ENCODE measurements at regions not wholly inside any gene's neighbourhood (a gene's known extent, or its start where the extent isn't known, plus 50 kb on each side); places are given as distances from the start of the nearest gene placed in this dataset.

DNA sequence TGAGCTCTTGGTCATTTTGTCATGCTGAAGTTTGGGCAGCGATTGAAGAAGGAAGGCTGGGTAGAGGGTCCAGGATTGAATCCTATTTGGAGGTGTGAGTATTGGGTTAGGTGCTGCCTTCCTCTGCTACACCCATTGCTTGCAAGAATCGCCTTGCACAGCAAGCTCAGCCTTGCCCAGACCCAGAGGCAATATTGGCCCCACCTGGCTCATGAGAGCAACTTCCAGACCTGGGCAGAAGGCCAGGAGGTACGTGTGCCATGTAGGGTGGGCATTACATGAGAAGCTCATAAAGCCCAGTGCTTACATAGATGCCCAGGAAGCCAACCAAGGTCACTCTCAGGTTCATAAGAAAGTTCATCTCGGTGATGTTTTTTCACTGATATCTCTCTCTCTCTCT lies 718.0 kb downstream of the EFNB2 start (continued):
- TF ChIP-seq, protein P1, sequence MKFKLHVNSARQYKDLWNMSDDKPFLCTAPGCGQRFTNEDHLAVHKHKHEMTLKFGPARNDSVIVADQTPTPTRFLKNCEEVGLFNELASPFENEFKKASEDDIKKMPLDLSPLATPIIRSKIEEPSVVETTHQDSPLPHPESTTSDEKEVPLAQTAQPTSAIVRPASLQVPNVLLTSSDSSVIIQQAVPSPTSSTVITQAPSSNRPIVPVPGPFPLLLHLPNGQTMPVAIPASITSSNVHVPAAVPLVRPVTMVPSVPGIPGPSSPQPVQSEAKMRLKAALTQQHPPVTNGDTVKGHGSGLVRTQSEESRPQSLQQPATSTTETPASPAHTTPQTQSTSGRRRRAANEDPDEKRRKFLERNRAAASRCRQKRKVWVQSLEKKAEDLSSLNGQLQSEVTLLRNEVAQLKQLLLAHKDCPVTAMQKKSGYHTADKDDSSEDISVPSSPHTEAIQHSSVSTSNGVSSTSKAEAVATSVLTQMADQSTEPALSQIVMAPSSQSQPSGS (IDR thresholded peaks at IDR 0.05; ENCODE audit: low read length) = no peak
- TF ChIP-seq HDAC6 (IDR thresholded peaks at IDR 0.05; ENCODE audit: low read depth, low read length) (no peak), CEBPB (IDR thresholded peaks at IDR 0.05; ENCODE audit: low read depth, low read length) (no peak), BRCA1 (IDR thresholded peaks at IDR 0.05; ENCODE audit: low read depth, low read length) (no peak), RNF2 (IDR thresholded peaks at IDR 0.05; ENCODE audit: borderline replicate concordance, low read depth, low read length, missing control alignments, poor library complexity, severe bottlenecking) (no peak)
